ENCODE measurements at regions not wholly inside any gene's neighbourhood (a gene's known extent, or its start where the extent isn't known, plus 50 kb on each side); places are given as distances from the start of the nearest gene placed in this dataset.

DNA sequence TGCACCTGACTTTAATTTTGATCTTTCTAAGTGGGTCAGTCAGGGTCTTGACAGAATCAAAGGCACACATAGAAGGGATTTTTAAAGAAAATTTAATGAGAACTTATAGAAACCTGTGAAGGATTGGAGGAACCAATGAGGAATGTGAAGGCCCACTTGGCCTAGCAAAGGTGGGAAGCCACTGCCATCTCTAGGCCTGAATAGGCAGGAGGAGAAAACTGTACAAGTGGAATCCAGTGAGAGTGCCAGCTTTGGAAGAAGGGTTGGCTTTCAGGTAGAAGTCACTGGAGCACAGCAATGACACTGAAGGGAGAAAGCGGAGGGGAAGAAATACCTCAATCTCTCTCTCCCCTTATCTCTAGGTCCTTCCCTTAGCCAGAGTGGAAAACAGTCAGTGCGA lies 380.7 kb upstream of the KCNMB2 start:
- TF ChIP-seq, protein P1, sequence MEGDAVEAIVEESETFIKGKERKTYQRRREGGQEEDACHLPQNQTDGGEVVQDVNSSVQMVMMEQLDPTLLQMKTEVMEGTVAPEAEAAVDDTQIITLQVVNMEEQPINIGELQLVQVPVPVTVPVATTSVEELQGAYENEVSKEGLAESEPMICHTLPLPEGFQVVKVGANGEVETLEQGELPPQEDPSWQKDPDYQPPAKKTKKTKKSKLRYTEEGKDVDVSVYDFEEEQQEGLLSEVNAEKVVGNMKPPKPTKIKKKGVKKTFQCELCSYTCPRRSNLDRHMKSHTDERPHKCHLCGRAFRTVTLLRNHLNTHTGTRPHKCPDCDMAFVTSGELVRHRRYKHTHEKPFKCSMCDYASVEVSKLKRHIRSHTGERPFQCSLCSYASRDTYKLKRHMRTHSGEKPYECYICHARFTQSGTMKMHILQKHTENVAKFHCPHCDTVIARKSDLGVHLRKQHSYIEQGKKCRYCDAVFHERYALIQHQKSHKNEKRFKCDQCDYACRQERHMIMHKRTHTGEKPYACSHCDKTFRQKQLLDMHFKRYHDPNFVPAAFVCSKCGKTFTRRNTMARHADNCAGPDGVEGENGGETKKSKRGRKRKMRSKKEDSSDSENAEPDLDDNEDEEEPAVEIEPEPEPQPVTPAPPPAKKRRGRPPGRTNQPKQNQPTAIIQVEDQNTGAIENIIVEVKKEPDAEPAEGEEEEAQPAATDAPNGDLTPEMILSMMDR (IDR thresholded peaks at IDR 0.05; ENCODE audit: low read depth, low read length), result no peak
- no peak for TF ChIP-seq POLR2A (IDR thresholded peaks at IDR 0.05; ENCODE audit: extremely low read depth, insufficient read length)
